ENCODE measurements at regions not wholly inside any gene's neighbourhood (a gene's known extent, or its start where the extent isn't known, plus 50 kb on each side); places are given as distances from the start of the nearest gene placed in this dataset.
"Not testable (repeated sequence)": the region's sequence is repeated elsewhere in the genome, so short reads cannot be mapped to it uniquely, and the experiment has no call there.

DNA sequence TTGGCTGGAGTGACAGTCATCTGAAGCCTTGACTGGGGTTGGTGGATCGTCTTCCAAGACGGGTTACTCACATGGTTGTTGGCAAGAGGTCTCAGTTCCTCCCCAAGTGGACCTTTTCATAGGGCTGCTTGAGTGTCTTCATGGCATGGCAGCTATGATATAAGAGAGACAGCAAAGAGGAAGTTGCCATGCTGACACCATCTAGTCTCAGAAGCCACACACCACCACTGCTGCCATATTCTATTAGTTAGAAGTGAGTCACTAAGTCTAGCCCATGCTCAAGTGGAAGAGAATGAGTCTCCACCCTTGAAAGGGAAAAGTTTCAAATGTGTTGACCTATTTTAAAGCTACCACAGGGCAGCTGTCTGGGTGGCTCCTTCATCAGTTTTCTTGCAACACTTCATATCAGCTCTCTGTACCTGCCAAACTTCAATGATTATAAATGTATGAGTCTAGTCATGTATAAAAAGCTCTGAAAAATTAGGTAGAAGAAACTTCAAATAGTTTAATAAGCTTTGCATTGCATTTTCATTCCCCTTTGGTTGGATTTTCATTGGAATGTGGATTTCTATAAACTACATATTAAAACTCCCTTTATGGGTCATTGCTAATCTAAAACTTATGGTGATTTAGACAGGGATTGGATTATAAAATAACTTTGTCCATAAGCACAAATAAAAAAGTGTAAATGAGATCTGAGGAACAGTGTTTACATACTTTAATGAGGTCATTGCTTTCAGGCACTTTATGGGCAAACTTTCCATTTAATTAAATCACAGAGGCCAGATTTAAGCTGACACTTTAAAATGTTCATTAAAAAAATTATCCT, 68.0 kb upstream of the ATXN3L start:
- DNase-seq (ENCODE audit: extremely low read depth in 1 of 2, low read depth in 1 of 2): no peak

DNA sequence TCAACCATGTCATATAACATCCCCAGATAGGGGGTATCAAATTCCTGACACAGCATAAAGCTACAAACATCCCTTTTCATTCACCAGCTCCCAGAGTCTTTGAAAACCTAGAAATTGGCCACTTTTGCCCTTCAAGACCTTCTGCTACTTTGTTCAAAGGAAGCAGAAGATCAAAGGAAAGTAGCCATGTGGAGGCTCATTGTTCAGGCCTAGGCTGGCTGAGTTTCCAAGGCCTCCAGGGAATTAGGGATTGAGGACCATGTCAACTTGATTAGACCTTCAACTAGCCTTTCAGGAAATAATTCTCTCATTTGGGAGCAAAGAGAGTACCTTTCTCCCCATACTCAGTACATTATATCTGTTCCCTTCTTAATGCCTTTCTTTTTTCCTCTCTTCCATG, 66.8 kb upstream of the ATXN3L start:
- no peak for DNase-seq (ENCODE audit: extremely low read depth in 1 of 2, low read depth in 1 of 2)

DNA sequence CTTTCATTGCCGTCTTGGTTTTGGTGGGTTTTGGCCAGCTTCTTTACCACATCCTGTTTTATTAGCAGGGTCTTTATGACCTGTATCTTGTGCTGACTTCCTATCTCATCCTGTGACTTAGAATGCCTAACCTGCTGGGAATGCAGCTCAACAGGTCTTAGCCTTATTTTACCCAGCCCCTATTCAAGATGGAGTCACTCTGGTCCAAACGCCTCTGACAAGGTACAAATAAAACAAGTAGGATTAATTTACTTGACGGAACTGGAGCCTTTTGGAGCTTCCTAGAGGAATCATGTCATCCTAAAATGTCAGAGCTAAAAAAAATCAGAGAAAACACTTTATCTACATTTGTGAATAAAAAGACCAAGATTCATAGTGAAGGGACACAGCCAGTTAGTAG, 66.2 kb upstream of the ATXN3L start:
- DNase-seq (ENCODE audit: extremely low read depth in 1 of 2, low read depth in 1 of 2): no peak

DNA sequence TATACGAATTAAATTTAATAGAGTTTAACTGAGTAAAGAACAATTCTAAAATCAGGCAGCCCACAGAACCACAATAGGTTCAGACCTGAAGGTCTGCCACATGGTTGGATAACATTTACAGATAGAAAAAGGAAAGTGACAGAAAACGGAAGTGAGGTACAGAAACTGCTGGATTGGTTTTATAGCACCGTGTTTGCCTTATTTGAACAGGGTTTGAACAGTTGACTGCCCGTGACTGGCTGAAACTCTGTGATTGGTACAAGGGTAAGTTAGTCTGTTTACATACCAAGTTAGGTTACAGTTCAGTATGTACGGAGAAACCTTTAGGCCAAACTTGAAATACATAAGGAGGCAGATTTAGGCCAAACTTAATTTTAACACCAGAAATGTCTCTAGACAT, 64.1 kb upstream of the ATXN3L start:
- DNase-seq (ENCODE audit: extremely low read depth in 1 of 2, low read depth in 1 of 2): no peak

DNA sequence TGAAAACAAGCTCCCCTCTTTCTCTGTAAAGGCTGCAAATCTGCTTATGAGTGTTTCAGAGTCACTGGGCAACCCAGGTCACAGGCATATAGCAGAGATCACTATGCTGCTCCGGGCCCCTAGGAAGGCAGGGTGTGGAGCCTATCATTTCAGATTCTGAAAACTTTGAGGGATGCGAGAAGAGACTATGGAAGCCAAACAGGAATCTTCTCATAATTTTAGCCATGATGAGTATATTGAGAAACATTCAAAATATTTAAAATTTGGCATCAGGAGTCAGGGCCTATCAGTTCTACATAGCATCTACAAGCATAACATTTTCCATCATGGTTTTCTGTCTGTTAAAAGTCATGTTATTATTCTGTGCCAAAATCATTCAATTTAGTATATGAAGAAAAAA, 61.7 kb upstream of the ATXN3L start:
- no peak for DNase-seq (ENCODE audit: extremely low read depth in 1 of 2, low read depth in 1 of 2)

DNA sequence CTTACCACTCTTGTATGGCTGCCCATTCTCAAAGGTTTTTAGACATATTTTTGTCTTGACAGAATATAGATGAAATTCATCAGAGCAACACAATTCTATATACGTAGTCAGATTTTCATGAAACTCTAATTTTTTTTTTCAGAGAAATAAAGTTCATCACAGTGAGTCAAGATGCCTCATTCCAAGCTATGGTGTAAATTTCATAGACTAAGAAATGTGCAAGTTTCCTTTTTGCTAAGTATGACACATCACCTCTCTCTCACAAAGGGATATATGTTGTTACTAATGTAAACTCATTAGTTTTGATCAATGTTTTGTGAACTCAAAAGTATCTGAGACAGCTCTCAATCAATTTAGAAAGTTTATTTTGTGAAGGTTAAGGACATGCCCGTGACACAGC, 60.4 kb upstream of the ATXN3L start:
- DNase-seq (ENCODE audit: extremely low read depth in 1 of 2, low read depth in 1 of 2): no peak

DNA sequence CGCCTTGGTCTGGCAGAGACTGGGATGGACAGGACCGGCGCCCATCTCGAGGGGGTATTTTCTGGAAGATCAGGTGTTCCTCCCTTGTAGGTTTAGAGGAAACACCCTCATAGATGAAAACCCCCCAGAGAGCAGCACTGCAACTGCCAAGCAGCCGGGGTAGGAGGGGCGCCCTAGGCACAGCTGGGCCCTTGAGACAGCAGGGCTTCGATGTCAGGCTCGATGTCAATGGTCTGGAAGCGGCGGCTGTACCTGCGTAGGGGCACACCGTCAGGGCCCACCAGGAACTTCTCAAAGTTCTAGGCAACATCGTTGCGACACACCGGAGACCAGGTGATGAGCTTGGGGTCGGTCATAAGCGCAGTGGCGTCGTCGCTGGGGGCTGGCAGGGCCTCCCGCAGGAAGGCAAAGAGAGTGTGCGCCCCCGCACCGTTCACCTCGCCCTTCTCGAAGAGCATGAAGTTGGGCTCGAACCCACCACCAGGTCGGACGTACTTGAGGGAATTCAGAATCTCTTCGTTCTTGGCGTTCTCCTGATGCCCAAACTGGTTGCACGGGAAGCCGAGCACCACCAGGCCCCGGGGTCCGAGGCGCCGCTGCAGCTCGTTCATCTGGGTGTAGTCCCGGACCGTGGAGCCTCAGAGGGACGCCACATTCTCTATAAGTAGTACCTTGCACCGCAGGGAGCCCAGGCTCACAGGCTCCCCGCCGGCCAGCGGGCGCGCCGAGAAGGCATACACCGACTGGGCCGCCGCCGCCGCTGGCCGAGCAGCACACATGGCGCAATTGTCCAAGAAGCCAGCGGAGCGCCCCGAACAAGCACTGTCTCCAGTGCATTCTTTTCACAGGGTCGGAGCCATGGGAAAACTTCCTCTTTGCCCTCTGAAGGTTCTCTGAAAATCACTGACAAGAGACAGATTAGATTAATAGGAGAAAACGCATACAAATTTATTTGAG, 59.0 kb upstream of the ATXN3L start:
- DNase-seq (ENCODE audit: extremely low read depth in 1 of 2, low read depth in 1 of 2): not testable (repeated sequence)

DNA sequence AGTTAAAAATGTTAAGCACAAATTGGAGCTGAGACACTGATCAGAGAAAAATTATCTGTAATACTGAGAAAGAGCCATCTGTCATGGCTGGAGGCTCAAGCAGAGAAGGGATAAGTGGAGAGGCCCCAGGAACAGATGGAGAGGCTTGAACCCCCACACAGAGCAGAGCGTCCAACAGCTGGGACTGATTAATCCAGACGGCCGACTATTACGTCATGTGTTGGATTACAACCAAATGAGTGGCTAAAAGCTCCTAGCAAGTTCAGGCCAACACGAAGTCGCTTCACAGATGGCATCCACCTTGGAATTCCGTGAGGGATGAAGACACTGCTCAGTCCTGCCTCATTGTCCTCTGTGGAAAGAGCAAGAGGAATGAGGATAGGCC, 57.7 kb upstream of the ATXN3L start:
- no peak for DNase-seq (ENCODE audit: extremely low read depth in 1 of 2, low read depth in 1 of 2)

DNA sequence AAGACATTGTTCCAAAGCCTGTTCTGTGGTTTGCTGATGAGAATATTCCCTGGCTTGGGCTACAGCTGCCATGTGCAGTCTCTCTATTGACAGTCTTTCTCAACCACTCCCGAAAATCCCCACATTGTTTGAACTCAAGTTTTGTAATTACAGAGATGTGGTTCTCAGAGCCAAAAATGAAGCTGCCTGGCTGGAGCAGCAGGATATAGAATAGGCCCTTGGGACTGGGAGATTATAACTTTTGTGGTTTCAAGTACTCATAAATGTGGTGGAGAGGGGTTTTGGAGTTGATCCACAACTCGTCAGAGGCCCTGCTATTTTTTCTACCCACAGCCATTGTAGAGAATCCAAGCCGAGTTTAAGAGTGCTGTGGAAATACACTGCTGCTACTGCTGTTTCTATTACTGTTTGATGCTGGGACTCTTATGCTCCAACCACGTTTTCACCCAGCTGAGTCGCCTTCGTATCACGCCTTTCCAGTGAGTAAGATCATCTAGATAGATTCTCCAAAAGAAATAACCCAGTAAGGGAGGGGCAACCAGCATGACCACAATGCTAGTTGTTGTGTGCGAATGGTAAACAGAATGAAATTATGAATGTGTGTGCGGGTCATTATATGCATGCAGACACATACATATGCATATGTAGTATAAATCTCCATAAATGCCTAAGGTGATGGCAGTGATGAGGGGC, 57.1 kb upstream of the ATXN3L start:
- DNase-seq (ENCODE audit: extremely low read depth in 1 of 2, low read depth in 1 of 2): no peak

DNA sequence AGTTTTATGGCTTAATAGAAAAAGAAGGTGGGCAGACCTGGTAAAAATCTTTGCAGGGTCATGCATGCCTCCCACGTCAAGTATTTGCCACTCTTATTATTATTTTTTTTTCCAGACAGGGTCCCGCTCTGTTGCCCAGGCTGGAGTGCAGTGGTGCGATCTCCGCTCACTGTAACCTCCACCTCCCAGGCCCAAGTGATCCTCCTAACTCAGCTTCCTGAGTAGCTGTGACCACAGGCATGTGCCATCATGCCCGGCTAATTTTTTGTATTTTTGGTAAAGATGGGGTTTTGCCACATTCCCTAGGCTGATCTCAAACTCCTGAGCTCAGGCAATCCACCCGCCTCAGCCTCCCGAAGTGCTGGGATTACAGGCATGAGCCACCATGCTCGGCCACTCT, 55.7 kb upstream of the ATXN3L start:
- not testable (repeated sequence) for DNase-seq (ENCODE audit: extremely low read depth in 1 of 2, low read depth in 1 of 2)

DNA sequence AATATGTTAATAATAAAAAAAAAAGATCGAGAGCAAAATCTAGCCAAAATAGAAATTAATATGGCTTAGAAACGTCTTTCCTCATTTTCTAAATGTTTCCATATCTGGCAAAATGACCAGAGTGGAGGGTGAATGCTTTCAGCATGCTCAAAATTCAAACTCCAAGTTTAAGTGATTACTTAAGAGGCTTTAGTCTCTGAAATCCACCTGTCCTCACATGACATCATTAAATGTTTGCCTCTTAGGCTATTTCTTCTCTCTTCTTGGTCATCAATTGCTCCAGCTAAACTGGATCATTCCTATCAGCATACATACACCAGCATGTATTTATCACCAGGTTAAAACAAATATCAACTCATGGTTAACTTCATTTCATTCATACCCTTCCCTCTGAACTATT, 54.5 kb upstream of the ATXN3L start:
- no peak for DNase-seq (ENCODE audit: extremely low read depth in 1 of 2, low read depth in 1 of 2)

DNA sequence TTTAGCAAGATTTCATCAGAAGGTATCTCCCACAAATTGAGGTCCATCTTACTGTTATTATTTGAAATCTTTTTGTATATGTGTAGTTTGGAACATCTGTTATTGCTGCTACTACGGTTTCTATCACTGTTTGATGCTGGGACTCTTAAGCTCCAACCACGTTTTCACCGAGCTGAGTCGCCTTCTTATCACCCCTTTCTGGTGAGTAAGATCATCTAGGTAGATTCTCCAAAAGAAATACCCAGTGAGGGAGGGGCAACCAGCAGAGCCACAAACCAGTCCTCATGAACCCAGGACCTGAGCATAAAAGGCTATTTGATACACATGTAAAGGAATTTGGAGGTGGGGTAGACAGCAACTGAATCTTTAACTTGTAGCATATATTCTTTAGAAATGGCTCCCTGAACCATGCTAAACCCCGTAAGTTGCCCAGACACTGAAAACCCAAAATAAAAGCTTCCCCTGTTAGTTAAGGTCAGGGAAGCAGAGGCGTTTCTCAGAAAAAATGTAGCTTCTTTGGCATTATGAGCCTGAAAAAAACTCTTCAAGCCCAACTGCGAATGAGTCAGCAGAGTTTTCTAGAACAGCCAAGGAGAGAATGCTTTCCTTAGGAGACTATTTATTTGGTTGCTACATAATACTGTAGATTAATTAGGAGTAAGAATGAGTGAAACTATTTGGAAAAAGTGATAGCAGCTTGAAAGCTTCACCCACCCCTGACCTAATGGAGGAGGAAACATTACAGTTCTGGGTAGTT, 53.8 kb upstream of the ATXN3L start:
- DNase-seq (ENCODE audit: extremely low read depth in 1 of 2, low read depth in 1 of 2): no peak

DNA sequence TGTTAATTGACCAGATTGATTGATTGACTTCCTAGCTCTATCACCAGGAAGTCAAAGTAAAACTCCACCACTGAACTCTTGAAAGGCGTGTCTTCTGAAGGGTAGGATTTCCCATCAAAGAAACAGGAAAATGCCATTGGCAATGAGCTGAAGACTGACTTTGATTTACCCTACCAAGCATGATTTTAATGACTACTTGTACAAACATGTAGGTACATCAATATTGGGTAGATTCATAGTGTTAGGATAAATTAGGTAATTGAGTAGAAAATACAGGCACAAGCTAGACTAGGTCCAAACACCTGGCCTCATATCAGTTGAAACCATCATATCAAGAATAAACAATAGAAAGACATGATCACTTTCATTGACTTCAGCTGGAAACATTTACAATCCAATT, 53.2 kb upstream of the ATXN3L start:
- no peak for DNase-seq (ENCODE audit: extremely low read depth in 1 of 2, low read depth in 1 of 2)

DNA sequence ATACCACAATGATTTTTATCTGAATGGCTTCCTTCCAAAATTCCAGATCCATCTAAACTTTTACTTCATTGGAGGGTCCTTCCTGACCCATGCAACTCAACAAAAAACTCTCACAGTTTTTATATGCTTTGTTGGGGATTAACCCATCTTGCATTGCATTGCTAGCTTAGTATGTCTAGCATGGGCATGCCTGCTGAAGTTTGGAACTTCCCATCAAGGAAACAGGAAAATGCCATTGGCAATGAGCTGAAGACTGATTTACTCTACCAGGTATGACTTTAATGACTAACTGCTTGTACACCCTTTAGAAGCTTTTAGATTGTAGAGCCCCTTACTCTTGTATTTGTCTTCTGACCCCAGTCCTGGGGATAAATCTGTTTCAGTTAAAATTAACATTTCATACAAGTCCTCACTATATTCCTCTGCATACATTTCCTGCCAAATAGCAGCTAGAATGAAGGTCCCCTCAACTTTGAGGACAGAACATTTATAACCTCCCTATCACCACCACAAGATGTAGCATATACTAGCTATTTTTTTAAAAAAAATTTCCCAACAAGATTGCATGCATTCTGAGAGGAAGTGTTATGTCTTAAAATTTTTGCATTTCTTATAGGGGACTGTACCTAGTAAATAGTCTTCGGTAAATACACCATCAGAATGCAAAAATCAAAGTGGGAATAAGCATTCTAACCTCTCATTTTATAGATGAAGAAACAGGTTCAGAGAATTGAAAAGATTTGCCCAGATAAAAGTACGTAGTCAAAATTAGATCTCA, 52.5 kb upstream of the ATXN3L start:
- no peak for DNase-seq (ENCODE audit: extremely low read depth in 1 of 2, low read depth in 1 of 2)

DNA sequence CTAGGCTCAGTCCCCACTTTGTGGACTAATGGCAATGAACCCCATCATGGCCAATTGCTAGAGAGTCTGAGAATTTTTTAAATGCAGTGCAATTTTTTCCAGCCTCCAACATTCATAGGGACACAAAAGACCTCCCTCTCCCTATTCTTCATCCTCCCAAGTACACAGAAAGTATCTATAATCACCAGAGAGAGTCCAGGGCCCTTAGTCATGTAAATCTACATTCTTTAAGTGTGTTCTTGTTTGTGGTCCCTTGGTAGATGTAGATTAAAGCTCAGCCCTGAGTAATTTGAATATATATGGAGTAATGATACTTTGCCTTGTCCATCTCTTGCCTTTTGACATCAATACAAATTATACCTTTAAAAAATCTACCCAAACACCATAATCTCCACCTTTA, 51.3 kb upstream of the ATXN3L start:
- no peak for DNase-seq (ENCODE audit: extremely low read depth in 1 of 2, low read depth in 1 of 2)

DNA sequence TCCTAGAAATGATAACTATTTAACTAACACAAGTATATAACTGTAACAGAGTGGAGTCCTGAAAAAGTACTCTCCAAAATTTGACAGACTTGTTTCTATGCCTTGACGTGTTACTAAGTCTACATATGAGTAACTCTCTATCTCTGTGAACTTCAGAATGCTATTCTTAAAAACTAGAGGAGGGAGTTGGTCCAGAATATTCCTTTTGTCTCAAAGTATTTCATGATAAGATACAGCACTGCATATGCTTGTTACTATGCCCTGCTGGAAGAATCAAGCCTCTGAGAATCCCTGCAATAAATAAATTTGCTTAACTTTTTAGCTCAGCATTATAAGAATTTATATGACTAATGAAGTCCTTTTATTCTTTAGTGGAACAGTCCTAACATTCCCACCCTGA, 50.9 kb upstream of the ATXN3L start:
- DNase-seq (ENCODE audit: extremely low read depth in 1 of 2, low read depth in 1 of 2): no peak
